PC-9 (cell line): ENCODE measurements at regions not wholly inside any gene's neighbourhood (a gene's known extent, or its start where the extent isn't known, plus 50 kb on each side); places are given as distances from the start of the nearest gene placed in this dataset.

Experiments used
- EZH2 ChIP-seq: fragments of 200-600 bp; sonication (generic); IDR thresholded peaks from 2 replicates; pipeline ENCODE4 v1.8.0; 2017; ENCODE audit warnings: antibody characterized with exemption, low read depth
- TF ChIP-seq, protein P1 (sequence below): fragments of 200-600 bp; sonication (generic); conservative IDR thresholded peaks from 2 replicates; pipeline ENCODE4 v1.6.1; 2017; ENCODE audit warnings: mixed run types, antibody characterized with exemption, mild to moderate bottlenecking, moderate library complexity

DNA sequence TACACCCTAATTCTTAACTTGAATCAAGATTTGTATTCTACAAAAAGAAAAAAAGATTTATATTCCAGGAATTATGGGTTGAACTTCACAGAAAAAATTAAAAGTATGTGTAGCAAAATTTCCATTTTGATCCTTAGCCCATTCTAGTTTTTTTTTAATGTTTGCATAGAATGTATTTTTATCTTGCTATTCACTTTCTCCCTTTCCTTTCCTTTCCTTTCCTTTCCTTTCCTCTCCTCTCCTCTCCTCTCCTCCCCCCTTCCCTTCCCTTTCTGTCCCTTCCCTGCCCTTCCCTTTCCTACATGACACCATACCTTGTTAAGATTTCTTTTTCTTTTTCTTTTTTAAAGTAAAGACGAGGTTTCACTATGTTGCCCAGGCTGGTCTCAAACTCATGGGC is 542.5 kb upstream of the PTGER4 start:
- TF ChIP-seq, protein P1, sequence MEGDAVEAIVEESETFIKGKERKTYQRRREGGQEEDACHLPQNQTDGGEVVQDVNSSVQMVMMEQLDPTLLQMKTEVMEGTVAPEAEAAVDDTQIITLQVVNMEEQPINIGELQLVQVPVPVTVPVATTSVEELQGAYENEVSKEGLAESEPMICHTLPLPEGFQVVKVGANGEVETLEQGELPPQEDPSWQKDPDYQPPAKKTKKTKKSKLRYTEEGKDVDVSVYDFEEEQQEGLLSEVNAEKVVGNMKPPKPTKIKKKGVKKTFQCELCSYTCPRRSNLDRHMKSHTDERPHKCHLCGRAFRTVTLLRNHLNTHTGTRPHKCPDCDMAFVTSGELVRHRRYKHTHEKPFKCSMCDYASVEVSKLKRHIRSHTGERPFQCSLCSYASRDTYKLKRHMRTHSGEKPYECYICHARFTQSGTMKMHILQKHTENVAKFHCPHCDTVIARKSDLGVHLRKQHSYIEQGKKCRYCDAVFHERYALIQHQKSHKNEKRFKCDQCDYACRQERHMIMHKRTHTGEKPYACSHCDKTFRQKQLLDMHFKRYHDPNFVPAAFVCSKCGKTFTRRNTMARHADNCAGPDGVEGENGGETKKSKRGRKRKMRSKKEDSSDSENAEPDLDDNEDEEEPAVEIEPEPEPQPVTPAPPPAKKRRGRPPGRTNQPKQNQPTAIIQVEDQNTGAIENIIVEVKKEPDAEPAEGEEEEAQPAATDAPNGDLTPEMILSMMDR: no peak
- TF ChIP-seq EZH2: no peak
